ENCODE measurements at regions not wholly inside any gene's neighbourhood (a gene's known extent, or its start where the extent isn't known, plus 50 kb on each side); places are given as distances from the start of the nearest gene placed in this dataset.

- intact Hi-C loops (cut with DNase I) = no loop called here
- H3K4me3 ChIP-seq = no peak overlapping the region
- TF ChIP-seq CTCF (IDR thresholded peaks at IDR 0.05) (no peak), POLR2A (IDR thresholded peaks at IDR 0.05) (no peak)
- H3K9me3 ChIP-seq (replicated peaks in 1 of 3) = no peaks in the 10 kb centered on the region
- H3K27ac ChIP-seq = no peak overlapping the region
- H3K27me3 ChIP-seq = no peaks in the 10 kb centered on the region
- no peak for DNase-seq
- peaks cover under 1 to 3% of the 10 kb centered on the region in 2 donors for H3K4me1 ChIP-seq (replicated peaks in 1 of 2)
- no peaks in the 10 kb centered on the region for H3K36me3 ChIP-seq (replicated peaks in 1 of 2)
- whole genome bisulfite sequencing, 4 donors = 80 to 86% (median 83%) methylated on average over 5 of the region's 5 CpGs
These were observed 237.7 kb upstream of the KLF4 start for GRCh38 chr9:107727086-107727780.

- 82 to 94% (median 88%) methylated on average over 4 of the region's 4 CpGs for WGBS, 4 donors
- Histone ChIP-seq H3K27ac (no peak overlapping the region), H3K4me1 (replicated peaks in 1 of 2) (no peaks in the 10 kb centered on the region), H3K36me3 (replicated peaks in 1 of 2) (no peaks in the 10 kb centered on the region), H3K9me3 (replicated peaks in 1 of 3) (no peaks in the 10 kb centered on the region), H3K4me3 (no peak overlapping the region), H3K27me3 (no peaks in the 10 kb centered on the region)
- intact Hi-C loops (cut with DNase I) = no loop called here
- no peak for DNase-seq
- TF ChIP-seq CTCF (IDR thresholded peaks at IDR 0.05) (no peak), POLR2A (IDR thresholded peaks at IDR 0.05) (no peak)
These were observed 233.4 kb upstream of the KLF4 start for GRCh38 chr9:107723015-107723414.

GRCh38 chr9:107721705-107722245 lies 232.2 kb upstream of the KLF4 start:
- TF ChIP-seq CTCF (IDR thresholded peaks at IDR 0.05) = no peak
- TF ChIP-seq POLR2A (IDR thresholded peaks at IDR 0.05) = no peak
- WGBS, 4 donors = 72 to 78% (median 74%) methylated on average over 5 of the region's 5 CpGs
- no peak for DNase-seq
- Histone ChIP-seq H3K4me3 (no peak overlapping the region), H3K27ac (no peak overlapping the region), H3K4me1 (replicated peaks in 1 of 2) (no peaks in the 10 kb centered on the region), H3K9me3 (replicated peaks in 1 of 3) (no peaks in the 10 kb centered on the region), H3K36me3 (replicated peaks in 1 of 2) (no peaks in the 10 kb centered on the region), H3K27me3 (no peaks in the 10 kb centered on the region)
- intact Hi-C loops (cut with DNase I) = no loop called here

- DNase-seq = no peak
- no peak overlapping the region for H3K4me3 ChIP-seq
- no peak for TF ChIP-seq POLR2A (IDR thresholded peaks at IDR 0.05)
- TF ChIP-seq CTCF (IDR thresholded peaks at IDR 0.05) = no peak
- no peaks in the 10 kb centered on the region for H3K36me3 ChIP-seq (replicated peaks in 1 of 2)
- 87 to 94% (median 91%) methylated on average over 2 of the region's 2 CpGs for WGBS, 4 donors
- H3K4me1 ChIP-seq (replicated peaks in 1 of 2) = no peaks in the 10 kb centered on the region
- intact Hi-C loops (cut with DNase I) = no loop called here
- H3K27ac ChIP-seq = no peak overlapping the region
- H3K9me3 ChIP-seq (replicated peaks in 1 of 3) = no peaks in the 10 kb centered on the region
- H3K27me3 ChIP-seq = no peaks in the 10 kb centered on the region
These were observed 230.9 kb upstream of the KLF4 start for GRCh38 chr9:107720501-107720900.

Data from adrenal gland (tissue), 9 donors.